Stimulated activated effector memory CD8-positive, alpha-beta T cell treated with anti-CD3 and anti-CD28 coated beads, Interleukin-12 subunit alpha, Interleukin-12 subunit beta, amount 100 ng/mL, for 72 hours (primary cell): ENCODE measurements at regions not wholly inside any gene's neighbourhood (a gene's known extent, or its start where the extent isn't known, plus 50 kb on each side); places are given as distances from the start of the nearest gene placed in this dataset.
"Not testable (repeated sequence)": the region's sequence is repeated elsewhere in the genome, so short reads cannot be mapped to it uniquely, and the experiment has no call there.

Source experiments
- ATAC-seq: fragments of 150-1000 bp; cut with Tn5 transposase; 2 replicates; pipeline ENCODE4 v1.10.0; 2021
- DNase-seq, 2 donors: peaks; one replicate each; pipeline ENCODE4 v3.0.0; 2021 to 2022; ENCODE audit warnings: low spot score in 2 of 2
- H3K27ac Mint-ChIP-seq: one replicate; pipeline ENCODE4 v1.8.0; 2022; ENCODE audit warnings: mild to moderate bottlenecking, mixed read lengths
- H3K36me3 Mint-ChIP-seq: one replicate; pipeline ENCODE4 v1.8.0; 2022; ENCODE audit warnings: mild to moderate bottlenecking, mixed read lengths
- H3K4me1 Mint-ChIP-seq: one replicate; pipeline ENCODE4 v1.8.0; 2022; ENCODE audit warnings: mixed read lengths
- H3K4me3 Mint-ChIP-seq: one replicate; pipeline ENCODE4 v1.8.0; 2022; ENCODE audit warnings: mild to moderate bottlenecking, mixed read lengths
- H3K9me3 Mint-ChIP-seq: one replicate; pipeline ENCODE4 v1.8.0; 2022; ENCODE audit warnings: mixed read lengths

DNA sequence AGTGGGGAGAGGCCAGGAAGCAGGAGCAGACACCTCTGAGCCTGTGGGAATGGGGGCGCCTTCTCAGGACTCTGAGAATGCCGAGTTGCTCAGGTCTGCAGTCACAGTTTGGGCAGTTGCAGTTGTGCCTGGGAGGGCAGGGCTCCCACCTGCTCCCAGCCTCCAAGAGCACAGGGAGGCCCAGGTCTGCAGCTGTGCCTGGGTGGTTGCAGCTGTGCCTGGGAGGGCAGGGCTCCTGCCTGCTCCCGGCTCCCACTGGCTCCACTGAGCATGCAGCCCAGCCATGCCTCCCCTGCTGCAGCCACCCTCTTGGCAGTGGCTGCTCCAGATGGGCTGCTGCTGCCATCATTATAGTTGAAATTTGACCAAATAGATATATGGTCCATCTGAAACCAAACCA is 1062.8 kb upstream of the ACO1 start:
- Mint-ChIP-seq H3K27ac (no peak overlapping the region), H3K9me3 (no peaks in the 10 kb centered on the region), H3K36me3 (no peaks in the 10 kb centered on the region), H3K4me3 (no peak overlapping the region), H3K4me1 (peaks cover 18% of the 10 kb centered on the region)
- ATAC-seq (no peak), DNase-seq (no peak)

DNA sequence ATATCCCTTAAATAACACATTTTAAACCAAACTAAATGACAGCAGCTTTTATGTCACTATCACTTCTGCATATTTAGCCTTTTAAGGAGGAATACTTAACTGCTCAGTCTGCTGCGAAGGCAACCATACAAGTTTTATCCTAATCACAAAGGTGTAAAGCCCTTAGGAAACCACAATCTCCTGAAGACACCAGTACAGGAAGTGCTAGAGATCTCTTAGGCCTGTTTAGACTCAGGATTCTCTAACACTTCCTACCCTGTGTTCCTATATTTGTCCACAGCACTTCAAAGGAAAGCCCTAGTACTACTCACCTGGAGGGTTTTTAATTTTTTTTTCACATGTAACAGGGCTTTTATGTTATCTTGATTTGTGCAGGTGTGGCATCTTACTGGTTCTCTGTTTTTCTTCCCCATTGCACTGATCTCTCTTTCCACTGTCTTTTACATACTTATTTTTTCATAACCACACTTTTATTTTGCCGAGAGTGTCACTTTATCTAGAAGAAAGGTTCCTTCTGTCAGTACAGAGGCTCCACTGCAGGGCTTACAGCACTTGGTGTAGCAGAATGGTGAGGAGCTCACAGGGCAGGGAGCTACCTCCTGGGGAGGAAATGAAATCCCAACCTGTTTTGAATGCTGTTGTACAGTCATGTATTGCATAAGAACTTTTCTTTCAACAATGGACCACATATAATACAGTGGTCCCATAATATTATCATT is 1060.6 kb upstream of the ACO1 start:
- H3K4me1 Mint-ChIP-seq, result peaks cover 18% of the 10 kb centered on the region
- H3K27ac Mint-ChIP-seq, result peak overlapping the region; percentile 86
- H3K9me3 Mint-ChIP-seq, result no peaks in the 10 kb centered on the region
- ATAC-seq, result peak; percentile 63
- H3K4me3 Mint-ChIP-seq, result peak overlapping the region; percentile 4
- no peaks in the 10 kb centered on the region for H3K36me3 Mint-ChIP-seq
- no peak for DNase-seq

DNA sequence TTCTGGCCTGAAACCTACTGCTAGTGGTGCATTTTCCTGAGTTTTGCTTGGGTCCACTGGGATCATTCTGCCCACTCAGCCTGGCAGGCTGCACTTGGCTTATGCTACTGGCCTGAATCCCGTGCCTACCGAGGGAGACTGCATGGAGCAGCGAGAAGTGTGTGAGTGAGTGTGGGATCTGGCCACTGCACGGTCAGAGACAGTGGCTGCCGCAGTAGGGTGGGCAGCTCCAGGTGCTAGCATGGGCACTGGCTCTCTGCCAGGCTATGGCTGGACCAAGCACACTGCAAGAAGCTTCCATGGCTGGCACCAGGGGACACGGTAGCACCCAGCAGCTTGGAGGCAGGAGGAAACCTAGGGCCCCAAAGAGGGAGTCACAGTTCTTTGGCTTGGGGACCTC is 1058.7 kb upstream of the ACO1 start:
- Mint-ChIP-seq H3K27ac (no peak overlapping the region), H3K4me1 (peaks cover 18% of the 10 kb centered on the region), H3K36me3 (no peaks in the 10 kb centered on the region), H3K9me3 (no peaks in the 10 kb centered on the region), H3K4me3 (no peak overlapping the region)
- ATAC-seq (peak; percentile 45), DNase-seq (no peak)

DNA sequence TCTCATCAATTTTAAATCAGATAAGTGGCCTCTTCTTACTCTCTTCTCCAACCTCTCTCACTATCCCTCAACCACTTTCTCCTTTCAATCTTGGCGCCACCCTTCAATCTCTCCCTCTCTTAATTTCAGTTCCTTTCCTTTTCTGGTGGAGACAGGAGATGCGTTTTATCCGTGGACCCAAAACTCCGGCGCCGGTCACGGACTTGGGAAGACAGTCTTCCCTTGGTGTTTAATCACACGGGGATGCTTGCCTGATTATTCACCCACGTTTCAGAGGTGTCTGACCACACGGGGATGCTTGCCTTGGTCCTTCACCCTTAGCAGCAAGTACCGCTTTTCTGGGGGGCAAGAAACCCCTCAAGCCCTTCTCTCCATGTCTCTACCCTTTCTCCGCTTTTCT is 1057.6 kb upstream of the ACO1 start:
- not testable (repeated sequence) for ATAC-seq, H3K4me3 Mint-ChIP-seq, H3K9me3 Mint-ChIP-seq, H3K36me3 Mint-ChIP-seq, DNase-seq
- Mint-ChIP-seq H3K27ac (peak overlapping the region; percentile 29), H3K4me1 (peaks cover 18% of the 10 kb centered on the region)

- Mint-ChIP-seq H3K27ac (peak overlapping the region; percentile 78), H3K4me3 (no peak overlapping the region)
- no peak for DNase-seq
These were observed 1049.5 kb upstream of the ACO1 start for GRCh38 chr9:31334837-31335528.

GRCh38 chr9:31335529-31336234 is 1048.8 kb upstream of the ACO1 start:
- peaks cover 19% of the 10 kb centered on the region for H3K4me1 Mint-ChIP-seq
- ATAC-seq, result peak; percentile 48
- H3K9me3 Mint-ChIP-seq, result peaks cover 2% of the 10 kb centered on the region
- peak overlapping the region; percentile 78 for H3K27ac Mint-ChIP-seq
- H3K4me3 Mint-ChIP-seq, result no peak overlapping the region
- DNase-seq, result no peak
- no peaks in the 10 kb centered on the region for H3K36me3 Mint-ChIP-seq

More at GRCh38 chr9:31334837-31335528, 1049.5 kb upstream of the ACO1 start:
- no peaks in the 10 kb centered on the region for H3K36me3 Mint-ChIP-seq
- H3K4me1 Mint-ChIP-seq, result peaks cover 19% of the 10 kb centered on the region
- peak; percentile 48 for ATAC-seq
- peaks cover 2% of the 10 kb centered on the region for H3K9me3 Mint-ChIP-seq

DNA sequence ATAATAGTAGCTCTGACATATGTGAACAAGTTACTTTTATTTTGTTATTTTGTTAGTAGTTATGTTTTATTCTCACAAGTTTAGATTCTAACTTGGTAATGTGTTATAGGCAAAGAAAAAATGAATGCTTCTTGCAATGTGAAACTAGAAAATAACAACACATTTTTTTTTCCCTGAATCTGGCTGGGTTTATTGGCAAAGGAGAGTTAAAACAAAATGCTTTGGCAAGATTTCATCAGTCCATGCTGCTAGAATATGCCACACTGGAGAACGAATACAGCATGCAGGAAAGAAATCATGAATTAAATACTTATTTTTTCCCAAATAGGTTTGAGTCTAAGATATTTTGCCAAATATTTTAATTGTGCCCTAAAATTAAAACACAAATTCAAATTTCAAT is 1048.1 kb upstream of the ACO1 start:
- H3K4me1 Mint-ChIP-seq, result peaks cover 19% of the 10 kb centered on the region
- no peak for ATAC-seq
- no peaks in the 10 kb centered on the region for H3K36me3 Mint-ChIP-seq
- no peak for DNase-seq
- H3K9me3 Mint-ChIP-seq, result peaks cover 2% of the 10 kb centered on the region
- H3K4me3 Mint-ChIP-seq, result no peak overlapping the region
- H3K27ac Mint-ChIP-seq, result no peak overlapping the region

- H3K9me3 Mint-ChIP-seq, result peaks cover 2% of the 10 kb centered on the region
- no peak overlapping the region for H3K4me3 Mint-ChIP-seq
- no peak for DNase-seq
- H3K4me1 Mint-ChIP-seq, result peaks cover 19% of the 10 kb centered on the region
- no peak overlapping the region for H3K27ac Mint-ChIP-seq
- H3K36me3 Mint-ChIP-seq, result no peaks in the 10 kb centered on the region
- no peak for ATAC-seq
These were observed 1047.6 kb upstream of the ACO1 start for GRCh38 chr9:31336841-31337240.

GRCh38 chr9:31347082-31347617 is 1037.3 kb upstream of the ACO1 start:
- H3K4me1 Mint-ChIP-seq, result peaks cover 25% of the 10 kb centered on the region
- peak overlapping the region; percentile 97 for H3K27ac Mint-ChIP-seq
- no peaks in the 10 kb centered on the region for H3K36me3 Mint-ChIP-seq
- DNase-seq, result no peak
- no peaks in the 10 kb centered on the region for H3K9me3 Mint-ChIP-seq
- peak; percentile 95 for ATAC-seq
- H3K4me3 Mint-ChIP-seq, result peak overlapping the region; percentile 56

GRCh38 chr9:31355159-31355882 is 1029.1 kb upstream of the ACO1 start:
- no peaks in the 10 kb centered on the region for H3K36me3 Mint-ChIP-seq
- DNase-seq (no peak), ATAC-seq (no peak)
- no peak overlapping the region for H3K4me3 Mint-ChIP-seq
- peaks cover 6% of the 10 kb centered on the region for H3K9me3 Mint-ChIP-seq
- no peak overlapping the region for H3K27ac Mint-ChIP-seq
- H3K4me1 Mint-ChIP-seq, result no peaks in the 10 kb centered on the region

GRCh38 chr9:31355965-31356364 is 1028.5 kb upstream of the ACO1 start:
- H3K4me1 Mint-ChIP-seq, result no peaks in the 10 kb centered on the region

GRCh38 chr9:31359071-31359470 is 1025.4 kb upstream of the ACO1 start:
- peaks cover 6% of the 10 kb centered on the region for H3K9me3 Mint-ChIP-seq
- H3K4me3 Mint-ChIP-seq, result no peak overlapping the region
- no peaks in the 10 kb centered on the region for H3K36me3 Mint-ChIP-seq
- no peak overlapping the region for H3K27ac Mint-ChIP-seq
- H3K4me1 Mint-ChIP-seq, result no peaks in the 10 kb centered on the region
- ATAC-seq (no peak), DNase-seq (no peak)

More at GRCh38 chr9:31355965-31356364, 1028.5 kb upstream of the ACO1 start:
- no peak overlapping the region for H3K27ac Mint-ChIP-seq
- no peak overlapping the region for H3K4me3 Mint-ChIP-seq
- no peak for DNase-seq
- H3K9me3 Mint-ChIP-seq, result peaks cover 6% of the 10 kb centered on the region
- ATAC-seq, result no peak
- no peaks in the 10 kb centered on the region for H3K36me3 Mint-ChIP-seq

DNA sequence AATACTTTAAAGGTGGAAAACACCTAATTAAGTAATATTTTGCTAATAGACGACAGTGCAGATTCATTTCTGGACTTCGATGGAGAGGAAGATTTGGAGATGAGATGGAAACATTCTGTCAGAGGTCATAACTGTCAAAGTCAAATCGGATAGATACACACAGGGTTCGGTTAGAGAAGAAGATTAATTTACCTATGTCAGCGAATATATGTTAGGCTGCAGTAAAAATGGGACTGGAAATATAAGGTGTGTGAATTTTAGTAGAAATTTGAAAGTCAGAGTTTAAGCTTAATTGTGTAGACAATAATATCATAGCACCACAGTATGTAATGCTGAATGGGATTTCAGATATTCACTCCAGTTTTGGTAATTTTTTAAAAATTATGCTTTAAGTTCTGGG is 1020.3 kb upstream of the ACO1 start:
- Mint-ChIP-seq H3K4me3 (no peak overlapping the region), H3K4me1 (no peaks in the 10 kb centered on the region), H3K36me3 (no peaks in the 10 kb centered on the region), H3K27ac (no peak overlapping the region), H3K9me3 (no peaks in the 10 kb centered on the region)
- DNase-seq (no peak), ATAC-seq (no peak)

- no peaks in the 10 kb centered on the region for H3K9me3 Mint-ChIP-seq
- H3K36me3 Mint-ChIP-seq, result no peaks in the 10 kb centered on the region
- H3K4me1 Mint-ChIP-seq, result no peaks in the 10 kb centered on the region
- ATAC-seq (no peak), DNase-seq (no peak)
- H3K27ac Mint-ChIP-seq, result no peak overlapping the region
- H3K4me3 Mint-ChIP-seq, result no peak overlapping the region
These were observed 1011.5 kb upstream of the ACO1 start for GRCh38 chr9:31372799-31373587.
